ENCODE measurements at regions not wholly inside any gene's neighbourhood (a gene's known extent, or its start where the extent isn't known, plus 50 kb on each side); places are given as distances from the start of the nearest gene placed in this dataset.

- Histone ChIP-seq H3K4me2 (ENCODE audit: low read length) (no peak overlapping the region), H3K4me1 (ENCODE audit: low read length) (no peaks in the 10 kb centered on the region), H3K27me3 (ENCODE audit: low read depth, low read length) (no peaks in the 10 kb centered on the region), H3K27ac (ENCODE audit: low read length) (no peak overlapping the region), H4K20me1 (ENCODE audit: insufficient read depth, low read length) (no peaks in the 10 kb centered on the region), H3K4me3 (ENCODE audit: low read length) (no peak overlapping the region), H3K9ac (ENCODE audit: low read length) (no peak overlapping the region), H2AFZ (ENCODE audit: low read depth, low read length) (no peak overlapping the region), H3K36me3 (replicated peaks; ENCODE audit: low read depth, low read length) (no peaks in the 10 kb centered on the region), H3K9me3 (ENCODE audit: insufficient read depth, low read length) (no peaks in the 10 kb centered on the region), H3K79me2 (ENCODE audit: low read length) (no peaks in the 10 kb centered on the region)
- TF ChIP-seq CTCF (IDR thresholded peaks at IDR 0.05; ENCODE audit: low read depth, low read length): no peak
Measured at GRCh38 chr1:187310038-187310631, 481.4 kb downstream of the PLA2G4A start.

- Histone ChIP-seq H3K27ac (ENCODE audit: low read length) (no peak overlapping the region), H3K9me3 (ENCODE audit: insufficient read depth, low read length) (no peaks in the 10 kb centered on the region), H3K79me2 (ENCODE audit: low read length) (no peaks in the 10 kb centered on the region), H3K4me3 (ENCODE audit: low read length) (no peak overlapping the region), H3K4me2 (ENCODE audit: low read length) (no peak overlapping the region), H3K27me3 (ENCODE audit: low read depth, low read length) (no peaks in the 10 kb centered on the region), H4K20me1 (ENCODE audit: insufficient read depth, low read length) (no peaks in the 10 kb centered on the region), H3K36me3 (replicated peaks; ENCODE audit: low read depth, low read length) (no peaks in the 10 kb centered on the region), H3K9ac (ENCODE audit: low read length) (no peak overlapping the region), H3K4me1 (ENCODE audit: low read length) (no peaks in the 10 kb centered on the region), H2AFZ (ENCODE audit: low read depth, low read length) (no peak overlapping the region)
- TF ChIP-seq CTCF (IDR thresholded peaks at IDR 0.05; ENCODE audit: low read depth, low read length): no peak
- no peak for TF ChIP-seq EZH2phosphoT487 (IDR thresholded peaks at IDR 0.05; ENCODE audit: low read depth)
Measured at GRCh38 chr1:187313115-187313514, 484.4 kb downstream of the PLA2G4A start.

GRCh38 chr1:187326557-187326956 is 497.8 kb downstream of the PLA2G4A start:
- Histone ChIP-seq H3K27ac (ENCODE audit: low read length) (no peak overlapping the region), H3K4me2 (ENCODE audit: low read length) (no peak overlapping the region), H3K4me1 (ENCODE audit: low read length) (peaks cover 8% of the 10 kb centered on the region), H3K27me3 (ENCODE audit: low read depth, low read length) (no peaks in the 10 kb centered on the region), H3K79me2 (ENCODE audit: low read length) (no peaks in the 10 kb centered on the region), H3K36me3 (replicated peaks; ENCODE audit: low read depth, low read length) (no peaks in the 10 kb centered on the region), H3K9me3 (ENCODE audit: insufficient read depth, low read length) (no peaks in the 10 kb centered on the region), H4K20me1 (ENCODE audit: insufficient read depth, low read length) (no peaks in the 10 kb centered on the region; the same call in 1 of the 2 replicates), H3K4me3 (ENCODE audit: low read length) (no peak overlapping the region), H2AFZ (ENCODE audit: low read depth, low read length) (no peak overlapping the region), H3K9ac (ENCODE audit: low read length) (no peak overlapping the region)
- TF ChIP-seq EZH2phosphoT487 (IDR thresholded peaks at IDR 0.05; ENCODE audit: low read depth) (no peak), CTCF (IDR thresholded peaks at IDR 0.05; ENCODE audit: low read depth, low read length) (no peak)

DNA sequence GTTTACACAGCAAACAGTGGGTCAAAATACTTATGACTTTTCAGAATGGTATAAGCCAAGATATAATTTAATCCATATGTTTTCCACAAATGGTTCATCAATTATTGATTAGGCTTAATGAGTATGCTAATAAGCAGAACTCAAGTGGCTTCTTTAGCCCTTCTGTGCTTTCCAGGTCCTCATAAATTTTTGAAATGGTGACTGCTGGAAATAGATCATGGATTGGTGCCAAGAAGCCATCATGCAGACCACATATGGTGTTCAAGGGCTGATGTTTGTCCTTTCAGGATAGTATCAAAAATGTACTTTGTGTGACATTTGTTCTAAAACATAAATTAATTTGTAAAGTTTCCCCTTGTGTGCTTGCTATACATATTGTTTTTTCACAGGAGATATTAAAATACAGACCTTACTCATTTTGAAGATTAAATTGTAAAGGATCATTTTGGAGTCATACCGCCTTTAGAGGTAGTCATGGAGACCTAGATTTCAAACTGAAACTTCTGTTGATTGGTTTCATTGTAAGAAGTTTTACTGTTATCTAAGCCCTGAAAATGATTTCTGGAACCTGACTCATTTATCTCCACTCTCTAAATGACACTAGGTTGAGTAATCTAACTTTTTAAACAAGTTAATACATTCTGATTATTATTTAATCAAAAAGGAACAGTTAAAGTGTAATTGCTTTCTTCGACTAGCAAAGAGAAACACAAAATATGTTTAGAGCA is 507.9 kb downstream of the PLA2G4A start:
- TF ChIP-seq CTCF (IDR thresholded peaks at IDR 0.05; ENCODE audit: low read depth, low read length) (no peak), EZH2phosphoT487 (IDR thresholded peaks at IDR 0.05; ENCODE audit: low read depth) (no peak)
- Histone ChIP-seq H3K36me3 (replicated peaks; ENCODE audit: low read depth, low read length) (no peaks in the 10 kb centered on the region), H3K27me3 (ENCODE audit: low read depth, low read length) (no peaks in the 10 kb centered on the region), H3K9me3 (ENCODE audit: insufficient read depth, low read length) (0 out of 2 replicates have a peak, but pooled peaks cover 2% of the 10 kb centered on the region), H3K79me2 (ENCODE audit: low read length) (no peaks in the 10 kb centered on the region), H3K4me1 (ENCODE audit: low read length) (peaks cover 9% of the 10 kb centered on the region), H3K9ac (ENCODE audit: low read length) (no peak overlapping the region), H2AFZ (ENCODE audit: low read depth, low read length) (no peak overlapping the region), H3K4me2 (ENCODE audit: low read length) (peak overlapping the region; percentile 28), H3K27ac (ENCODE audit: low read length) (no peak overlapping the region), H3K4me3 (ENCODE audit: low read length) (no peak overlapping the region), H4K20me1 (ENCODE audit: insufficient read depth, low read length) (no peaks in the 10 kb centered on the region)

Measured in OCI-LY3 (cell line).